HG03066 (cell line): ENCODE measurements at regions not wholly inside any gene's neighbourhood (a gene's known extent, or its start where the extent isn't known, plus 50 kb on each side); places are given as distances from the start of the nearest gene placed in this dataset.

Experiments
- ATAC-seq: cut with Tn5 transposase; IDR thresholded peaks from one replicate; pipeline ENCODE4 v1.9.1; 2021; ENCODE audit warnings: low read depth; ENCODE audit not compliant: unreplicated experiment

- no peak for ATAC-seq
Measured at GRCh38 chr14:84797326-84797725, 732.6 kb upstream of the FLRT2 start.

GRCh38 chr14:84804468-84804867 is 725.5 kb upstream of the FLRT2 start:
- ATAC-seq = no peak

GRCh38 chr14:84804895-84805294 is 725.0 kb upstream of the FLRT2 start:
- no peak for ATAC-seq

- ATAC-seq = no peak
Measured at GRCh38 chr14:84806181-84806580, 723.8 kb upstream of the FLRT2 start.

GRCh38 chr14:84806622-84807021 is 723.3 kb upstream of the FLRT2 start:
- ATAC-seq = no peak

GRCh38 chr14:84807673-84808072 is 722.3 kb upstream of the FLRT2 start:
- no peak for ATAC-seq

GRCh38 chr14:84809158-84809557 is 720.8 kb upstream of the FLRT2 start:
- ATAC-seq = no peak

- ATAC-seq = no peak
Measured at GRCh38 chr14:84814391-84814790, 715.6 kb upstream of the FLRT2 start.

GRCh38 chr14:84819528-84819927 is 710.4 kb upstream of the FLRT2 start:
- ATAC-seq = no peak

- ATAC-seq = no peak
Measured at GRCh38 chr14:84825481-84826251, 704.3 kb upstream of the FLRT2 start.

- no peak for ATAC-seq
Measured at GRCh38 chr14:84826294-84826693, 703.6 kb upstream of the FLRT2 start.

GRCh38 chr14:84850595-84850994 is 679.3 kb upstream of the FLRT2 start:
- ATAC-seq = no peak

GRCh38 chr14:84856751-84857534 is 673.0 kb upstream of the FLRT2 start:
- ATAC-seq = no peak

- ATAC-seq = no peak
Measured at GRCh38 chr14:84857571-84857970, 672.4 kb upstream of the FLRT2 start.

GRCh38 chr14:84859116-84859515 is 670.8 kb upstream of the FLRT2 start:
- no peak for ATAC-seq

- ATAC-seq = no peak
Measured at GRCh38 chr14:84864548-84865271, 665.2 kb upstream of the FLRT2 start.

- ATAC-seq = no peak
Measured at GRCh38 chr14:84871734-84872133, 658.2 kb upstream of the FLRT2 start.

GRCh38 chr14:84874436-84874835 is 655.5 kb upstream of the FLRT2 start:
- no peak for ATAC-seq

- no peak for ATAC-seq
Measured at GRCh38 chr14:84877061-84877460, 652.9 kb upstream of the FLRT2 start.

GRCh38 chr14:84882830-84883229 is 647.1 kb upstream of the FLRT2 start:
- ATAC-seq = no peak

GRCh38 chr14:84885061-84885460 is 644.9 kb upstream of the FLRT2 start:
- no peak for ATAC-seq
